GM21528 (cell line): ENCODE measurements at regions not wholly inside any gene's neighbourhood (a gene's known extent, or its start where the extent isn't known, plus 50 kb on each side); places are given as distances from the start of the nearest gene placed in this dataset.

ENCODE experiments used
- ATAC-seq: cut with Tn5 transposase; IDR thresholded peaks from one replicate; pipeline ENCODE4 v1.9.1; 2021; ENCODE audit warnings: mild to moderate bottlenecking, moderate library complexity; ENCODE audit not compliant: unreplicated experiment, low FRiP score

DNA sequence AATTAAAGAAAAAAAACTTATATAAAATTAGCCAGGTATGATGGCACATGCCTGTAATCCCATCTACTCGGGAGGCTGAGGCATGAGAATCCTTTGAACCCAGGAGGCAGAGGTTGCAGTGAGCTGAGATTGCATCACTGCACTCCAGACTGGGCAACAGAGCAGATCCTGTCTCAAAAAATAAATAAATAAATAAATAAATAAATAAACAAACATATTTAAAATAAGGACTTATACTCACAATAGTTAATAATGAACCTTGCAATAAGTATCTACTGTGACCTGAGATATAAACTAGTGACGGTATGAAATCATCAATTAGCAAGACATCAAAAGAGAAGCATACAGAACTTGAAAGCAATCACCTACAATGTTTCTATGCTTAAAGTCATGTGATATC, 548.4 kb upstream of the JARID2 start:
- ATAC-seq = no peak

DNA sequence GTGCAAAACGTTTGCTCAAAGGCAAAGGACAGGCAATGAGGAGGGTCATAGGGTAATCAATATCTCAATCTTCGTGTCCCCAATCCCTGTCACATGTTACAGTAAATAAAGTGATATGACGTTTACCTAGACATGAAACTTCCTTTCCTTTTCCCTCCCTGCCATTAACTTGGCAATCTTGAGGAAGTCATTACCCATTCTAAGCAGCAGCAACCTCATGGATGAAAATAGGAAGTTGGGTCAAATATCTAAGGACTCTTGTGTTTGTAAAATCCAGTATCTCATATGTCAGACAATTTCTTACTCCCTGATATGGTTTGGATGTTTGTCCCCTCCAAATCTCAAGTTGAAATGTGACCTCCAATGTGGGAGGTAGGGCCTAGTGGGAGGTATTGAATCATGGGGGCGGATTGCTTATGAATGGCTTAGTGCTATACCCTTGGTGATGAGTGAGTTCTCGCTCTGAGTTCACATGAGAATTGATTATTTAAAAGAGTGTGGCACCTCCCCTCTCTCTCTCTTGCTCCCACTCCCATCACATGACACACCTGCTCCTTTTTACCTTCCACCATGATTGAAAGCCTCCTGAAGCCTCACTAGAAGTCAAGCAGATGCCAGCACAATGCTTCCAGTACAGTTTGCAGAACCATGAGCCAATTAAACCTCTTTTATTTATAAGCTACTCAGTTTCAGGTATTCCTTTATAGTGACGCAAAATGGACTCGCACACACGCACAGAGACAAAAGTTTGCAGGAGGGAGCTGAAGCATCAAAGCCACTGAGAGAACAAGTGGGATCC, 545.9 kb upstream of the JARID2 start:
- ATAC-seq = no peak

DNA sequence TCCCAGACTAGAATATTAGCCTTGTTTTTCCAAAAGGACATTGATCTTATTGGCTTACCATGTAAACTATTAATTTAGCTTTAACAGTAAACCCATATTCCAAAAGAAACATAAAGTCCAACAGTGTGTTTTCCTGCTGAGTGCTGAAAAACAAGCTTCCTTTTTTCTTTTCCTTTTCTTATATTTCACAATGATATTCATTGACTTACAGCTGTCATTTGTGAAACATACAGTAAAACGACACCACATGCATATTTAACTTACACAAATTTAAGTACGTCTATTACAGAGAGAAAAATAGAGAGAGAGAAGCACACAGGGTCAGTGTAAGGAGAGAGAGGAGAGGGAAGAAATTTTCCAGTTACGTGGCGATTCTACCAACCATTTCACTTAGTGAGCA, 543.9 kb upstream of the JARID2 start:
- no peak for ATAC-seq

DNA sequence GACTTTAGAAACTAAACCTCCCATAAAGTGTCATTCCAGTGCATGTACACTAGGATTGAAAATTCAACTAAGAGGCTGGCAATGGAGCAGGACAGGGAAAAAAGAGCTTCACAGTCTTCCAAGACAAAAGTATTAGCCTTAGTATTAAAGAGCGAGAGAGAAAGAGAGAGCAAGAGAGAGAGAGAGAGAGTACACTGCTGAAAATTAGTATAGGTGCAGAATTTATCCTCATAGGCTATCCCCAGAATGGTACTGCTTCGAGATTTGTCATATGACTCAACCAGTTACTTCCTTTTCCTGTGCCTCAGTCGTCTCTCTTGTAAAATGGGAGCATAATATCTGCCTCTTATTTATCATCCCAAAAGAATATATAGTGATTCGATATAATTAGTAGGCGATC, 543.2 kb upstream of the JARID2 start:
- no peak for ATAC-seq

DNA sequence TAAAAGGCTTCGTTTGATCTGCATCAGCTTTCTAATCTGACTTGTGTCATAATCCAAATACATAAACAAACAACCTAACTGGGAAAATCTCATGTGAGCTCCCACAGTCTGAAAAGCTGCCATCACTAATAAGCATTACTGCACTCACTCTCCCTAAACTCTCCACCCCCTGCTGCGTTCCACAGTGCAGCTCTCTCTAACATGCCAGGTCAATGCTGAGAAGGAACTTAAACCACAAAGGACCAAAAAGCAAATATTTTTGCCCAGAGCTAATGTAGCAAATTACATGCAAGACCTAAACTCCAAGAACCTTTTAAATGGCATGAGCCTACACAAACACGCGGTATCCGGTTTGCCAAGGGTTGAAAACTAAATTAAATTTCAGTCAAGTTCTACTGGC, 542.3 kb upstream of the JARID2 start:
- ATAC-seq = no peak

DNA sequence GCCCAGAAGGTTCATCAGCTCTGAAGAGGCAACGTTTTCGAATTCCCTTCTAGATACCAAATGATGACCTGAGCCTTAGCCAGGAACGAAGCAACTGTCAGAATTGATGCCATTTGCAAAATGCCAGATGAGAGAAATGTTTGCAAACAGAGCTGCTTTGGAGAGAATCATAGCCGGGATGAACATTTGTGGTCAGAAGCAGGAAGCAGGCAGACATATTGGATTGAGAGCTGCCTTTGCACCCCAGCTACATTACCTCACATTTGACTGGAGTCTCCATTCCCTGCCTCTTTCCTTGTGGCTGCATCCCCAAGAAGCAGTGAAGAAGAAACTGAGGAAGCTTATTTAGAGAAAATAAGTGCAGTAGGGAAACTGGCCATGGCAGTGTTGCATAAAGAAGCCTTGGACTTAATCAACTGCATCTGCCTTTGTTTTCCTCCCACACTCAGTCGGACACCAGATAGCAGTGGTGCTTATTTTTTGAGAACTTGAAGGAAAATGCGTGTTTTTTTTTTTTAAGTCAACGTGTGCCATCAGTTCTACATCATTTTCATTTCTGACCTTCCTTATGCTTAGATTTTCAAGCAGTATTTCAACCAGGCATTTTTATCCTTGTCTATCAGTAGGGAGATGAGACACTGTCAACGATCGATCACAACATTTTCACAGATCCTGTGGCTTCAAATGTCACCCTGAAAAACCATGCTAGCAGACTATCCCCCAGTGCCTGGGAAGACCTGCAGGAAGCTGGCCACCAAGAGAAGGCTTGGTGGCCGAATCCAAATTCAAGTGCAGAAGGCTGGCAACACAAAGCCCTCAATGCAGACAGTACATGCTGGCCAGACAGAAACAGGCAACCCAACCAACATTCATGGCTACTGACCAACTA, 541.2 kb upstream of the JARID2 start:
- no peak for ATAC-seq

DNA sequence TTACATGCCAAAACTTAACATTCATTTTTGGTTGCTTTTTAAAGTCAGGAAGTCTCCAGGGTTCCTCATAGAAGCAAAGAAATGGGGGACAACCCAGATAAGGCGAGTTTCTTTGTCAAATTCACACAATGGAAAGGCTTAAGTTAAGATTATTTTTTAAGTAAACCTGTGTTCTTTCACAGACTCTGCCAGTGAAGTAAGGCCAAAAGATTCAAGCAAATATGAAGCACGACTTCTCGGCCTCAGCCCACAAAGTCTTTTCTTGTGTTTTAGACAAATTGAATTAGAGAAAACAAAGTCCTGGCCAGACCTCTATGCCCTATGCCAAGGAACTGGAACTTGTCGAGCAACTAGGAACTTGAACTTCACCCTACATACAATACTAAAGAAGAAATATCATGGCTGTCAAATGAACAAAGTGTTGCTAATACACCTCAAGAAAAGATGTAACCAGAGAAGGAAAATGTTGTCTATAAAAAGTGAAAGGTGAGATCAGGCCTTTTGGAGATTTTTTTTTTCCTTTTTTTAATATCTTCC, 540.0 kb upstream of the JARID2 start:
- ATAC-seq = no peak

DNA sequence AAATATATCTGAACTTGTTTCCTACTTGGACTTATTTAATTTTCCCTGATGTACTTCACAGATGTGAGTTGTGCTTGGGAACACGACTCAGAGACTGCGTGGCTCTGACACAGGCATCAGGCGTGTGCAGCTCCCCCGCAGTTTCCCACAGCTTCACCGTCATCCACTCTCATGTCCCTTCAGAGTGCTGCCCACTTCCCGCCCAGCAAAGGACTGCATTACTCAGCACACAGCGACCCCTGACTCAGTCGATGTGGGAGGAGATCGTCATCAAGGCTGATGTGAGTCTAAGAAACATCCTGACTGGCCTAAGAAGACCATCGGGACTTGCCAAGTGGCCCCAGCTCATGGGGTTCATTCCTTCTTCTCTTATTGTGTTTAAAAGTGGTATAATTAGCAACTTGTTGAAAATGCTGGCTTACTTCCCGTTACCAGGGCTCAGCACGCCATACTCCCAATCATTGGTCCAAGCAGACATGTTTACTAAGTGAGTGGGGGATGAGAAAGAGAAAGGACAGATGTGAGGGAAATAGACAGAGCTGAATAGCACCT, 539.4 kb upstream of the JARID2 start:
- no peak for ATAC-seq

DNA sequence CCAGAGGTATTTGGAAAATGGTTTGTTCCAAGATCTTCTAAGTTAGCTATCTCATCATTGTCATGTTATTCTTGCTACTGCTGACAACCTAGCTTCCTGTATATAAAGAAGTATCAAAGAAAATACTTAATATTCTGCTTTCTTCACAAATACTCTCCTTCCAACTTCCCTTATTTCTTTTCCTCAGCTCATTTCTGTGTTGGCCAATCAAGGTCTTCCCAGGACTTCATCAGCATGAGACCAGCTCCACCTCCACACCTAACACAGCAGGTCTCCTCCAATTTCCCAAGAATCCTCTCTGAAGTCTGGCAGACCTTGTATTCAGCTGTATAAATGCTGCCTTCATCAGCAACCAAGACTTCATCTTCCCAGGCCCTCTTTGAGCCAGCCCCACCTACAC, 538.6 kb upstream of the JARID2 start:
- no peak for ATAC-seq

DNA sequence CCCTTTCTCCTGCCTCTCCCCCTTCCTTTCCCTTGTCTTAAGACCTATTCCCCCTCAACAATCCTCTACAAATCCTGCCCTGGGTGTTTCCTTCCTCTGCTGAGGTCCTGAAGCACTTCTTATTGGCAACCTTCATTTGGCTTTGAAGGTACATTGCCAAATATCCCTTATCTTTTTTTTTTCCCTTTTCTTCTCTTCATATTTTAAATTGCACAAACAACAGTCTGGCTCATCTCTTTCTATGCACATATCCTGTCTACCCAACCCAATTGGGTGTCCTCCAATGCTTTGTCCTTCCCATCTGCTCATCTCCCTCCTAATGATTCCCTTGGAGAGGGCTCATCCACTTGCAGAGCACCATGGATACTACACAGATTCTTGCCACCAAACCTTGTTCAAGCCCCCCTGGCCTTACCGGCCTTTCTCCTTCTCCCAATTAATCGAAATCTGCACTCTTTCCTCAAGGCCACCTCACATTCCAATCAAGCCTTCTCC, 537.9 kb upstream of the JARID2 start:
- no peak for ATAC-seq

DNA sequence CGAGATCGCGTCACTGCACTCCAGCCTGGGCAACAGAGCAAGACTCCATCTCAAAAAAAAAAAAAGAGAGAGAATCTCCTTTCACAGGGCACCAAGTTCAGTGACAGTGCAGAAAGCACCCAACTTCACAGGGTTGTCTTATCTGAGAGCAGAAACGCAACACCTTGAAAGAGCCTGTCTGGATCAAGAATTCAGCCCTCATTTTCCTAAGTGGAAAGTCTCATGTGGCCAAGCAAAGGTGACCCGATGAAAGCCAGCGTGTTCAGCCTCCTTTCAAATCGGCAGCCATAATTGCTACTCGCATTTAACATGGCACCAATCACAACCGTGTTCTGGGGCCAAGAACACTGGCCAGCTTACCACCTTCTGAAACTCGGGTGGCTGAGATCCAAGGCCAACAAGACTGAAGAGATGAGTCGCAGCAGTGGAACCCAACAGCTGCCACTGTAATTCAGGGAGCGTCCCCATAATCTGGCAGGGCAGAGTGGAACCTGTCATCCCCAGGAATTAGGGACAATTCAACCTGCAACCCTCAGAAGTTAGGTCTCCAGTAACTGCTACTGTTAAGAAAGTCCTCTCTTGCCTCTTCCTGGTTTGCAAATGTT, 536.7 kb upstream of the JARID2 start:
- no peak for ATAC-seq

DNA sequence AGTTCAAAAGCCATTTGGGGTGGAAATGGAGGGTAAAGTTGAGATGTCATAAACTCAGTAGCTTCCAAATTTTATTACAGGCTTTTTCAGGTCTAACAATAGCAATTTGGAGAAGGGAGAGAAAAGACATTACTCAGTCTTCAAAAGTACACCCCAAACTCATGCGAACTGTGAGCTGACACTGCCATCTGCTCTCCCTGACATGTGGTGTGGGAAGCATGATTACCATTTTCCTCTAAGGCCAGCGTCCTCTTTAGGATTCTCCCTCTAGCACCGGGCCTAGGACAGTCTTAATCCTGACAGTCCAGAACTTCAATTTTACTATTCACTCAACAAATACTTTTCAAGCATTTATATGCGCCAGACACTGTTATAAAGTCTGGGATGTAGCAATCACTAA, 536.0 kb upstream of the JARID2 start:
- no peak for ATAC-seq

DNA sequence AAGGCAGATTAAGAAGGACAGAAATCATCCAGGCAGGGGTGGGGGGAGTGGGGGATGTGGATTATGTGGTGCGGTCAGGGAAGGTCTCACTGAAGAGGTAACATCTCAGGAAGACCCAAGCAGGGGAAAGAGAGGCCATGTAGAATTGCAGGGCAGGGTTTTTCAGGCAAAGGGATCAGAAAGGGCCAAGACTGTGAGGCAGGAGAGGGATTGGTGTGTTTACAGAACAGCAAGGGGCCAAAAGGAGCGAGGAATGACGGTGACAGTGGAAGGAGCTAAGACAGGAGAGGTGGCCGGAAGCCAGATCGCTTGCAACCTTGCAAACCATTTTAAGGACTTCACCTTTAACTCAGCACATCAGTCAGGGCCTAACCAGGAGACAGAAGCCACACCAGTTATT, 535.4 kb upstream of the JARID2 start:
- ATAC-seq = no peak

DNA sequence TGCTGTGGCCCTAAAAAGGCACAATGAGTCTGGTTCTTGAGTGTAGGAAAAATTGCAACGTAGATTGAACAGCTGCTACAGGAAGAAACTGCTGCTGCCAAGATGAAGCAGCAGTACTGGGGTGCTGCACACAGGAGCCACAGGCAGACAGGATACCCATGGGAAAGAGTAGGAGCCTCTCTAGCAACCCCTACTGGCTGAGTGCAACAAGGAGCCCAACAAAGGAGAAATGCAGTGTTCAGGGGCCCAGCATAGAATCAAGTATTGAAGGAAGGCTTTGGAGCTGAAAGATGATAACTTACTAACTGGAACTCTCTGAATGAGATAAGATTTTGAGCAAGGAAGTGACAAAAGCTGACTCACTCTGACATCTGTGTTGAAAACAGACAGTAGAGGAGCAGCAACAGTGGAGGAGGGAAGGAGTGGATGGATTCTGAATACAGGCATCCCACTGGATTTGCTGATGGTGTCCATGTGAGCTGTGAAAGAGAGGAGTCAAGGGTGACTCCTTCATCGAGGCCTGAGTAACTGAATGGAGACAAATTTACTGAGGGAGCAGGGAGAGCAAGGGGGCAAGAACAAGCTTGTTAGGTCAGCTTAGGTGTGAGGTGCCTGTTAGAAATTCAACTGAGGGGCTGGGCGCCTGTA, 534.7 kb upstream of the JARID2 start:
- ATAC-seq = no peak

DNA sequence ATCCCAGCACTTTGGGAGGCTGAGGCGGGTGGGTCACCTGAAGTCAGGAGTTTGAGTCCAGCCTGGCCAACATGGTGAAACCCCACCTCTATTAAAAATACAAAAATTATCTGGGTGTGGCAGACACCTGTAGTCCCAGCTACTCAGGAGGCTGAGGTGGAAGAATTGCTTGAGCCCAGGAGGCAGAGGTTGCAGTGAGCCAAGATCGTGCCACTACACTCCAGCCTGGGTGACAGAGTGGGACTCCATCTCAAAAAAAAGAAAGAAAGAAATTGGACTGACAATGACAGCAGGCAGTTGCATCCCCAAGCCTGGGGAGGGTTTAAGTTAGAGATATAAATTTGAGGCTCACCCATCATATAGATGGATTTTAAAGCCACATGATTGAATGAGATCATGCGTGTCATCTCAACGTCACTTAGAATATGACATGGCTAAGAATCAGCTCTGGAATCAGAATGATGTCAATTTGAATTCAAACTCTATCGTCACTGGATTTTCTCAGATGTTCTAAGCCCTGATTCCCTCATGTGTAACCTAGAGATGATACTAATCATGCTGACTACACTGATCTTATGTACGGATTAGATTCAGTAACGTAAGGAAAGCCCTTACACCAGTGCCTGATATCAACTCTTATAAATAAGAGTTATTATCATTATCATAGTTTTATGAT, 534.0 kb upstream of the JARID2 start:
- no peak for ATAC-seq

DNA sequence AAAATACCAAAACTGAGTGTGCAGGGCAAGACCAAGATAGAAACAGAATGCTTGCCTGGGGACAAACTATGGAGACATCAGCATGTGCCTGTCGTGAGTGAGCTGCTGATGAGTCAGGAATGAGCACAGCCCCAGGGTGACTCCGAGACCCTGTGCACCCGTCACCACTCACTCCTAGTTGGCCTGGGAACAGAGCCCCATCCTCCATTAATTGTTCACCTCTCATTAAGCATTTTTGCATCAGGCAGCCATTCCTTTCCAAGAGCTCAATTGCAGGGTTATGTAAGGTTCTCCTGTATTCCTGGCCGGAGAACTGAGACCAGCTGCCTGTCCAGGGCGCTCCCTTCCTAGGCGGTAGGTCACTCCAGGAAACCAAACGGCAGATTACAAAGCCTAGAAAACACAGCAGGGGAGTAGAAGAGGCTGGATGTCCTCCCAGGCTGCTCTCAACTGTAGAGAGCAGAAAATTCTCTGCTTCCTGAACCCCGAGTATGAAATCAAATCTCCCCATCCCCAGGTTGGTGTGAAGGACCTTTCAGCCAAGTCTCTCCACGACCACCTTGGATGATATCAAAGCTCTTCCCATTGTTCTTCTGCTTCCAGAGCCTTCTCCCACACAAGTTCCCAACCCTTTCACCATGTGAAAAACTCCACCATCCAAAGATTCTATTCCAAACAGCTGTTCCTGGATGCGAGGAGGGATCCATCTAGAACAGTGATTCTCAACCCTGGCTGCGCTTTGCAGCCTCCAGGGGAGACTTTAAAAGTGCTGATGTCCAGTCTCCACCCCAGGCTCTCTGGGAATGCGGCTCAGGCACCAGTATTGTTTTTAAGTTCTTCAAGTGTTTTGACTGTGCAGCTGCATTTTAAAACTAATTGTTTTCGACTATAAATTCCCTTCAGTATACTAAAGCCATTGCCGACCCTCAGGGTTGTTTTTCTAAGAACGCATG, 532.6 kb upstream of the JARID2 start:
- ATAC-seq = no peak

DNA sequence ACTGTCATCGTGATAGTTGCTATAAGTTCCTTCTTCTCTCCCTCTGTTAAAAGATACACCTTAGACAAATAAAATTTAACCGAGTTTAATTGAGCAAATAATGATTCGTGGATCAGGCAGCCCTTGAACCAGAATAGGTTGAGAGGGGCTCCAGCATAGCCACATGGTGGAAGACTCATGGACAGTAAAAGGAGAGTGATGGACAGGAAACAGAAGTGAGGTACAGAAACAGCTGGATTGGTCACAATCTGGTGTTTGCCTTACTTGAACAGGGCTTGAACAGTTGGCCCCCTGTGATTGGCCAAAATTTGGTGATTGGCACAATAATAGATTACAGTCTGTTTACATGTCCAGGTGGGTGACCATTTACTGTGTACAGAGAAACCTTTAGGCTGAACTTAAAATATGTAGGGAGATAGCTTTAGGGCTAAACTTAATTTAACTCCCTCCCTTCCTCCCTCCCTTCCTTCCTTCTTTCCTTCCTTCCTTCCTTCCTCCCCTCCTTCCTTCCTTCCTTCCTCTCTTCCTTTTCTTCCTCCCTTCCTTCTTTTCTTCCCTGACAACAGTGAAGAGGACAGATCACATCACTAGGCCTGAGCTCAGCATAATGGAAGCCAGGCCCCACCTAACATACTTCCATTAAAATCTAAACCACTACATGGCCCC, 531.8 kb upstream of the JARID2 start:
- ATAC-seq = no peak

DNA sequence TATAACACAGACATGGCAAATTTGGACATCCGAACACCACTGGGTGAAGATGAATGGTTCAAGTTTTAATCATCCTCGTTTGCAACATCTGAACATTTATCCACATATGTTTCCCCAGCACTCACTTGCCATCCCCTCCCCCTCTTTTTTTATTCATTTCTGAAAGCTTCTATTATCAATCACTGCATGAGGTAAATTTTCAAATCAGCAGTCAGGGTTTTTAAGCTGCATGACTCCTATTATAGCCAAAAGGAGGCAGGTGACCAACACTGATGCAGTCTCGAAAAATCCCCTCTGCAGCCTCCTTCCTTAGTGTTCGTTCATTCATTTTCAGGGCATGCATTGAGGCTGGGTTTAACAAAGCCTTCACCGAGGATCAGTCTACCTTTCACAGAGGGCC, 530.8 kb upstream of the JARID2 start:
- no peak for ATAC-seq
